Breast epithelium (tissue), 4 donors: ENCODE measurements at regions not wholly inside any gene's neighbourhood (a gene's known extent, or its start where the extent isn't known, plus 50 kb on each side); places are given as distances from the start of the nearest gene placed in this dataset.

ENCODE experiments used
- DNase-seq, 2 donors: peaks; one replicate each; pipeline ENCODE4 v3.0.0-alpha.2; 2019; ENCODE audit warnings: low spot score in 2 of 2
- H3K27ac ChIP-seq, 2 donors: fragments of 200-600 bp; sonication (generic) in 1 of 2; one replicate each; pipeline ENCODE4 v1.5.1; 2016 to 2019; ENCODE audit warnings: mild to moderate bottlenecking in 1 of 2
- H3K27me3 ChIP-seq, 2 donors: fragments of 200-600 bp; sonication (generic) in 1 of 2; one replicate each; pipeline versions ENCODE4 v1.5.1 to v1.6.0; 2017 to 2019; ENCODE audit warnings: control low read depth in 1 of 2, mild to moderate bottlenecking in 1 of 2
- H3K36me3 ChIP-seq: fragments of 200-600 bp; one replicate; pipeline ENCODE4 v1.5.1; 2019
- H3K4me1 ChIP-seq, 2 donors: fragments of 200-600 bp; sonication (generic); one replicate each; pipeline ENCODE4 v1.5.1; 2016 to 2019; ENCODE audit warnings: control low read depth in 1 of 2
- H3K4me3 ChIP-seq, 3 donors: fragments of 200-600 bp; sonication (generic); 1 replicate in 2 of 3; 2 replicates in 1 of 3; pipeline ENCODE4 v1.5.1; 2016 to 2019; ENCODE audit warnings: mild to moderate bottlenecking in 3 of 3, moderate library complexity in 2 of 3
- H3K9me3 ChIP-seq, 2 donors: fragments of 200-600 bp; sonication (generic) in 1 of 2; one replicate each; pipeline ENCODE4 v1.5.1; 2016 to 2019; ENCODE audit warnings: control low read depth in 1 of 2
- POLR2A ChIP-seq: fragments of 450-650 bp; IDR thresholded peaks from one replicate; pipeline ENCODE4 v1.6.1; 2016; ENCODE audit warnings: antibody characterized with exemption, mild to moderate bottlenecking, moderate library complexity
- POLR2AphosphoS5 ChIP-seq, 3 donors: sonication (generic); formaldehyde crosslinking; IDR thresholded peaks; one replicate each; pipeline ENCODE4 v1.6.1; 2017; ENCODE audit warnings: antibody characterized with exemption in 3 of 3
- intact Hi-C: fragments of 100-400 bp; cut with DNase I; formaldehyde crosslinking; loops from one replicate; pipeline ENCODE4 v1.15.1; 2023; ENCODE audit warnings: low total_unique reads
- TF ChIP-seq, protein P1 (sequence below), 3 donors: fragments of 450-650 bp; IDR thresholded peaks; one replicate each; pipeline ENCODE4 v1.5.1; 2016 to 2017; ENCODE audit warnings: antibody characterized with exemption in 3 of 3, mild to moderate bottlenecking in 3 of 3, moderate library complexity in 3 of 3

- intact Hi-C loops, result no loop called here
- peaks cover 6% of the 10 kb centered on the region in 2 donors for H3K9me3 ChIP-seq
- no peak for DNase-seq
Measured at GRCh38 chrX:4380710-4381109, 667.3 kb upstream of the PRKX start.

GRCh38 chrX:4379071-4379470, 665.6 kb upstream of the PRKX start:
- no peak for DNase-seq
- no peak overlapping the region for H3K27ac ChIP-seq
- intact Hi-C loops, result no loop called here
- H3K4me1 ChIP-seq, result no peaks in the 10 kb centered on the region
- H3K9me3 ChIP-seq, result peaks cover 0 to 6% of the 10 kb centered on the region in 2 donors
- no peak overlapping the region for H3K4me3 ChIP-seq
- TF ChIP-seq POLR2AphosphoS5 (IDR thresholded peaks at IDR 0.05) (no peak), POLR2A (no peak)
- TF ChIP-seq, protein P1, sequence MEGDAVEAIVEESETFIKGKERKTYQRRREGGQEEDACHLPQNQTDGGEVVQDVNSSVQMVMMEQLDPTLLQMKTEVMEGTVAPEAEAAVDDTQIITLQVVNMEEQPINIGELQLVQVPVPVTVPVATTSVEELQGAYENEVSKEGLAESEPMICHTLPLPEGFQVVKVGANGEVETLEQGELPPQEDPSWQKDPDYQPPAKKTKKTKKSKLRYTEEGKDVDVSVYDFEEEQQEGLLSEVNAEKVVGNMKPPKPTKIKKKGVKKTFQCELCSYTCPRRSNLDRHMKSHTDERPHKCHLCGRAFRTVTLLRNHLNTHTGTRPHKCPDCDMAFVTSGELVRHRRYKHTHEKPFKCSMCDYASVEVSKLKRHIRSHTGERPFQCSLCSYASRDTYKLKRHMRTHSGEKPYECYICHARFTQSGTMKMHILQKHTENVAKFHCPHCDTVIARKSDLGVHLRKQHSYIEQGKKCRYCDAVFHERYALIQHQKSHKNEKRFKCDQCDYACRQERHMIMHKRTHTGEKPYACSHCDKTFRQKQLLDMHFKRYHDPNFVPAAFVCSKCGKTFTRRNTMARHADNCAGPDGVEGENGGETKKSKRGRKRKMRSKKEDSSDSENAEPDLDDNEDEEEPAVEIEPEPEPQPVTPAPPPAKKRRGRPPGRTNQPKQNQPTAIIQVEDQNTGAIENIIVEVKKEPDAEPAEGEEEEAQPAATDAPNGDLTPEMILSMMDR (IDR thresholded peaks at IDR 0.05), result no peak
- no peaks in the 10 kb centered on the region for H3K36me3 ChIP-seq
- no peaks in the 10 kb centered on the region for H3K27me3 ChIP-seq

More at GRCh38 chrX:4380710-4381109, 667.3 kb upstream of the PRKX start:
- no peak for TF ChIP-seq POLR2A
- TF ChIP-seq, protein P1 (IDR thresholded peaks at IDR 0.05), result no peak
- no peak for TF ChIP-seq POLR2AphosphoS5 (IDR thresholded peaks at IDR 0.05)
- H3K36me3 ChIP-seq, result no peaks in the 10 kb centered on the region
- H3K4me3 ChIP-seq, result no peak overlapping the region
- no peaks in the 10 kb centered on the region for H3K4me1 ChIP-seq
- no peak overlapping the region for H3K27ac ChIP-seq
- no peaks in the 10 kb centered on the region for H3K27me3 ChIP-seq

DNA sequence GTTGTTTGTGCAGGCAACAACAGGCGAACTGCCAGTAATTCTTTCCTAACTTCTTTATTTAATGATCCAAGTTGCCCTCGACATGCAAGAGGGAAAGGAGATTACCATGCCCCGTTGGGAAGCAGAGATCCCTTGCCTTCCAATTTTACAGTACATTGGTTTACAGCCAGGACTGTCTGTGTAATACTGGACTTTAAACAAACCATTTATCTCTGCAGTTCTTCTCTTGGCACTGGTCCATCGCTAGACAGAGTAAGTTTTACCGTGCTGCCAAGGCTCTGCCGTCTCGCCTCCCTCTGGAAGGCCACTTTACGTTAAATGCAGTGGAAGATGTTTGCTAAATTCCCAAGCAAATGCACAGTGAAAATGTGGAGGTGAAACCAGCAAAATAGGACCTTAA, 660.3 kb upstream of the PRKX start:
- Histone ChIP-seq H3K4me3 (no peak overlapping the region), H3K36me3 (no peaks in the 10 kb centered on the region), H3K27ac (no peak overlapping the region), H3K9me3 (peaks cover 0 to 5% of the 10 kb centered on the region in 2 donors), H3K4me1 (no peaks in the 10 kb centered on the region), H3K27me3 (no peaks in the 10 kb centered on the region)
- TF ChIP-seq POLR2AphosphoS5 (IDR thresholded peaks at IDR 0.05) (no peak), POLR2A (no peak)
- TF ChIP-seq, protein P1 (IDR thresholded peaks at IDR 0.05), result no peak
- intact Hi-C loops, result no loop called here
- no peak for DNase-seq

- DNase-seq, result no peak
- Histone ChIP-seq H3K4me1 (no peaks in the 10 kb centered on the region), H3K9me3 (no peaks in the 10 kb centered on the region), H3K4me3 (no peak overlapping the region), H3K27me3 (no peaks in the 10 kb centered on the region), H3K27ac (no peak overlapping the region), H3K36me3 (no peaks in the 10 kb centered on the region)
- intact Hi-C loops, result no loop called here
- TF ChIP-seq POLR2A (no peak), POLR2AphosphoS5 (IDR thresholded peaks at IDR 0.05) (no peak)
- TF ChIP-seq, protein P1 (IDR thresholded peaks at IDR 0.05), result no peak
Measured at GRCh38 chrX:4358577-4358976, 645.1 kb upstream of the PRKX start.

DNA sequence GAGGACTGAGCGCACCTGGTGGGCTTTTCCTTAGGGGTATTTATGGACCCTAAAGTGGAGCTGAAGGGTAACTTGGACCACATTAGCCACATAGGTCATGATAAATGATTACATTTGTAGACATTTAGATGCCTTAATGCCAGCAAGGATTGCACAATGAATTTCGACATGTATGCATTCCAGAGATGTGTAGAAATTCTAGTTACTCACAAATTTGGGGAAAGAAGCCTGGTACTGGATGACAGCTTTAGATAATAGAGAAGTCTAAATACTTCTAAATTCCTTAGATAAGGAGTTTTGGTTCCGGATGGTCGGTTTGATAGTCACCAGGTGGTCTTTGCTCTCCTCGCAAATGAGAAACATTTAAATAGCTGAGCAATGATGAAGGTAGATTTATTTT, 609.5 kb upstream of the PRKX start:
- Histone ChIP-seq H3K4me1 (no peaks in the 10 kb centered on the region), H3K4me3 (no peak overlapping the region), H3K9me3 (no peaks in the 10 kb centered on the region), H3K27ac (no peak overlapping the region), H3K36me3 (no peaks in the 10 kb centered on the region), H3K27me3 (peaks cover 0 to 10% of the 10 kb centered on the region in 2 donors)
- TF ChIP-seq POLR2A (no peak), POLR2AphosphoS5 (IDR thresholded peaks at IDR 0.05) (no peak)
- TF ChIP-seq, protein P1 (IDR thresholded peaks at IDR 0.05), result no peak
- intact Hi-C loops, result no loop called here
- DNase-seq, result no peak
